ENCODE measurements at regions not wholly inside any gene's neighbourhood (a gene's known extent, or its start where the extent isn't known, plus 50 kb on each side); places are given as distances from the start of the nearest gene placed in this dataset.
"Not testable (repeated sequence)": the region's sequence is repeated elsewhere in the genome, so short reads cannot be mapped to it uniquely, and the experiment has no call there.

DNA sequence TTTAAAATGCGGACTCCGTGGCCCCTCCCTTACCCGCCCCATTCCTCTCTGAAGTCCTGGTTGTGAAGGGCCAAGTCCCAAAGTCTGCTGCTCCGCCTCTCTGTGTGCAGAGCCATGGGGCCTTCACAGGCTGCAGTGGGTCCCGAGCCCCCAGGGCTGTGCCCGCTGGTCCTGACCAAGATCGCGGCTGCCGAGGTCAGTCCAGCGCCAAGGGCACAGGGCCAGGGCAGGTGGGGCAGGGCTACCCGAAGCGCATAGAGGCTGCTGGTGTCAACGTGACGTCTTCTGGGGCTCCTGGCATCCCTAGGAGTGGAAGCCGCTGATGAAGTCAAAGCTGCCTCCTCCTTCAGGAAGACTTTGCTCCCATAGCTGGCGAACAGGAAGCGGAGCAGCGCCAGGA, 858.8 kb downstream of the TUBA3C start:
- H4K20me1 ChIP-seq (replicated peaks; ENCODE audit: control insufficient read depth, insufficient read depth, low read length); BruUV-seq (replicated peaks); ATAC-seq; H3K4me2 ChIP-seq (ENCODE audit: insufficient read depth, low read length); H3K9me1 ChIP-seq (ENCODE audit: control insufficient read depth, insufficient read depth, low read length); H3K36me3 ChIP-seq (ENCODE audit: control insufficient read depth, insufficient read depth, low read length); H3K79me2 ChIP-seq (ENCODE audit: control insufficient read depth, insufficient read depth, low read length); H3K27ac ChIP-seq (ENCODE audit: extremely low read depth, low read depth, low read length); FAIRE-seq; POLR2A ChIA-PET; H3K9ac ChIP-seq (ENCODE audit: insufficient read depth in 1 of 2, low read depth in 2 of 2, low read length in 2 of 2); H3K9me3 ChIP-seq (replicated peaks; ENCODE audit: control insufficient read depth, insufficient read depth, low read depth, low read length); H3K4me3 ChIP-seq; DNase-seq (ENCODE audit: extremely low read depth in 1 of 4, low spot score in 3 of 4); H3K4me1 ChIP-seq (replicated peaks in 1 of 2; ENCODE audit: control insufficient read depth in 2 of 2, insufficient read depth in 2 of 2, low read length in 2 of 2); in situ Hi-C loops (cut with MboI); intact Hi-C loops (cut with micrococcal nuclease); CTCF ChIA-PET (ENCODE audit: low intra/inter-chr PET ratio); H2AFZ ChIP-seq (ENCODE audit: low read depth, low read length); H3K27me3 ChIP-seq (ENCODE audit: control insufficient read depth in 2 of 2, insufficient read depth in 2 of 2, low read length in 2 of 2): not testable (repeated sequence)
- 1% methylated on average over 11 of the region's 18 CpGs for WGBS (ENCODE audit: insufficient coverage, low coverage, missing lambda C conversion rate)

DNA sequence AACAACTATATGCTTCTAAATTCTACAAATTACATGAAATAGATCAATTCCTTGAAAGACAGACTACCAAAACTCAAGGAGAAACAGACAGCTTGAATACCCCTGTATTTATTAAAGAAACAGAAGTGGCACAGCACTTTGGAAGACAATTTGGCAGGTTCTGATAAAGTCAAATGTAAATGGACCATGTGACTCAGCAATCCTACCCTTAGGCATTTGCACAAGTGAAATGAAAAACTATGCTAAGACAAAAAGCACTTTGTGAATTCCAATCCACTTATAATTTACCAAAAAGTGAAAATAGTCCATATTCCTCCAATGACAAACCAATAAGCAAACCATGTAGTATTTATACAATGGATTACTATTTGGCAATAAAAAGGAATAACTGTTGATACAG, 862.0 kb downstream of the TUBA3C start:
- H3K36me3 ChIP-seq (ENCODE audit: control insufficient read depth, insufficient read depth, low read length); DNase-seq (ENCODE audit: extremely low read depth in 1 of 4, low spot score in 3 of 4); ATAC-seq; H3K9me3 ChIP-seq (replicated peaks; ENCODE audit: control insufficient read depth, insufficient read depth, low read depth, low read length); H3K27me3 ChIP-seq (ENCODE audit: control insufficient read depth in 2 of 2, insufficient read depth in 2 of 2, low read length in 2 of 2); H3K4me3 ChIP-seq; H3K9ac ChIP-seq (ENCODE audit: insufficient read depth in 1 of 2, low read depth in 2 of 2, low read length in 2 of 2); H3K4me1 ChIP-seq (replicated peaks in 1 of 2; ENCODE audit: control insufficient read depth in 2 of 2, insufficient read depth in 2 of 2, low read length in 2 of 2); POLR2A ChIA-PET; H2AFZ ChIP-seq (ENCODE audit: low read depth, low read length); BruUV-seq (replicated peaks); in situ Hi-C loops (cut with MboI); H3K4me2 ChIP-seq (ENCODE audit: insufficient read depth, low read length); H3K79me2 ChIP-seq (ENCODE audit: control insufficient read depth, insufficient read depth, low read length); H3K9me1 ChIP-seq (ENCODE audit: control insufficient read depth, insufficient read depth, low read length); H4K20me1 ChIP-seq (replicated peaks; ENCODE audit: control insufficient read depth, insufficient read depth, low read length); intact Hi-C loops (cut with micrococcal nuclease); H3K27ac ChIP-seq (ENCODE audit: extremely low read depth, low read depth, low read length); FAIRE-seq; CTCF ChIA-PET (ENCODE audit: low intra/inter-chr PET ratio): not testable (repeated sequence)
- 0 out of 2 replicates have a peak, but pooled peaks have one; percentile 31 for TF ChIP-seq MAFF (IDR thresholded peaks at IDR 0.05; ENCODE audit: low read length)
- TF ChIP-seq MAFK (IDR thresholded peaks at IDR 0.05; ENCODE audit: low read length) = peak; percentile 11; the same call in 1 of the 2 replicates
- peak; percentile 51 for TF ChIP-seq C11orf30 (IDR thresholded peaks at IDR 0.05; ENCODE audit: low read depth)
- TF ChIP-seq NFE2L1 (tag; IDR thresholded peaks at IDR 0.05; ENCODE audit: borderline replicate concordance, low read depth) = 0 out of 2 replicates have a peak, but pooled peaks have one; percentile 35
- peak; percentile 76 for TF ChIP-seq MAFG (tag; conservative IDR thresholded peaks at IDR 0.05)
- TF ChIP-seq ZNF316 (IDR thresholded peaks at IDR 0.05) = peak; percentile 51
- peak; percentile 43 for TF ChIP-seq NFE2 (IDR thresholded peaks at IDR 0.05; ENCODE audit: low read depth)

DNA sequence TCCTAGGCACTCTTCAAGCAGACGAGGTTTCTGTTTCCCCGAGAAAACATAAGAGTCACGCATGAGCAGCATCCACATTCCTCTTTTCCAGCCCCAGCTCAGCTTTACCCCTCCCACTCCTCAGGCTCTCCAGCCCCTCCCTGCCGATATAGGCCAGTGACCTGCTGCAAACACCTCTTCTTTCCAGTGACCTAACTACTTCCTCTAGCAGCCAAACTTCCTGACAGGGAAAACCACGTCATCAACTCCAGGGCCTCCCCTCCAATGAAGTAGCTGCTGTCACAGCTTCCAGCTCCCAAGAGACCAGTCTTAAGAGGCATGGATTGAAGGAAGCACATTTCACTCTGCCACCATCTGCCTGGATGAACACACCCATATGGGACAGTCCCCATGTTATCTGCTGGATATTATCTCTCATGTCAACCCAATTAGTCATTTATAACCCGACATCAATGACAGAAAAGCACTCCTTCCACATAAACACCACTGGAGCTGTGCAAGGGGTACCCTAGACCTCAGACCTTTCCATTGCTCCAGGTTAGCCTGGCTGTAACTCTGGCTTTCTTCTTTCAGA, 878.3 kb downstream of the TUBA3C start:
- in situ Hi-C loops (cut with MboI); H3K36me3 ChIP-seq (ENCODE audit: control insufficient read depth, insufficient read depth, low read length); BruUV-seq (replicated peaks); H3K4me1 ChIP-seq (replicated peaks in 1 of 2; ENCODE audit: control insufficient read depth in 2 of 2, insufficient read depth in 2 of 2, low read length in 2 of 2); H3K9ac ChIP-seq (ENCODE audit: insufficient read depth in 1 of 2, low read depth in 2 of 2, low read length in 2 of 2); DNase-seq (ENCODE audit: extremely low read depth in 1 of 4, low spot score in 3 of 4); H4K20me1 ChIP-seq (replicated peaks; ENCODE audit: control insufficient read depth, insufficient read depth, low read length); H3K4me2 ChIP-seq (ENCODE audit: insufficient read depth, low read length); H3K27me3 ChIP-seq (ENCODE audit: control insufficient read depth in 2 of 2, insufficient read depth in 2 of 2, low read length in 2 of 2); ATAC-seq; H3K79me2 ChIP-seq (ENCODE audit: control insufficient read depth, insufficient read depth, low read length); H3K9me3 ChIP-seq (replicated peaks; ENCODE audit: control insufficient read depth, insufficient read depth, low read depth, low read length); FAIRE-seq; POLR2A ChIA-PET; CTCF ChIA-PET (ENCODE audit: low intra/inter-chr PET ratio); H3K27ac ChIP-seq (ENCODE audit: extremely low read depth, low read depth, low read length); H3K4me3 ChIP-seq; H2AFZ ChIP-seq (ENCODE audit: low read depth, low read length); intact Hi-C loops (cut with micrococcal nuclease); H3K9me1 ChIP-seq (ENCODE audit: control insufficient read depth, insufficient read depth, low read length): not testable (repeated sequence)
- 0% methylated on average over 6 of the region's 6 CpGs for WGBS (ENCODE audit: insufficient coverage, low coverage, missing lambda C conversion rate)

Data from K562 (cell line).